ENCODE measurements at regions not wholly inside any gene's neighbourhood (a gene's known extent, or its start where the extent isn't known, plus 50 kb on each side); places are given as distances from the start of the nearest gene placed in this dataset.
"Not testable (repeated sequence)": the region's sequence is repeated elsewhere in the genome, so short reads cannot be mapped to it uniquely, and the experiment has no call there.

DNA sequence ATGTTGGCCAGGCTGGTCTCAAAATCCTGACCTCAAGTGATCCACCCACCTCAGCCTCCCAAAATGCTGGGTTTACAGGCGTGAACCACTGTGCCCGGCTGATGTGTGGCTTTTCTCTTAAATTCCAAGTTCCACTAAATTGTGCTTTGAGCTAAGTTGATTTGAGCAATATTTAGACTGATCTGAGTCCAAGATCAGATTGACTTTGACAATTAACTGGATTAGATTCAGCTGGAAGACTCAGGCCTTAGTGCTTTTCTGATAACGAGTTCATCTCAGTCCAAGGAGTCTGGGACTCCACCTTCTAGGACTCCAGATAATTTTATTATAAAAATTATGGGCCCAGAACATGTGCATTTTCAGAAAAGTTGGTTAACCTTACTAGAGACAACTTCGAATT is 94.4 kb upstream of the FAM174B start:
- DNase-seq = no peak
- ATAC-seq = no peak
- intact Hi-C loops (cut with DNase I) = no loop called here

DNA sequence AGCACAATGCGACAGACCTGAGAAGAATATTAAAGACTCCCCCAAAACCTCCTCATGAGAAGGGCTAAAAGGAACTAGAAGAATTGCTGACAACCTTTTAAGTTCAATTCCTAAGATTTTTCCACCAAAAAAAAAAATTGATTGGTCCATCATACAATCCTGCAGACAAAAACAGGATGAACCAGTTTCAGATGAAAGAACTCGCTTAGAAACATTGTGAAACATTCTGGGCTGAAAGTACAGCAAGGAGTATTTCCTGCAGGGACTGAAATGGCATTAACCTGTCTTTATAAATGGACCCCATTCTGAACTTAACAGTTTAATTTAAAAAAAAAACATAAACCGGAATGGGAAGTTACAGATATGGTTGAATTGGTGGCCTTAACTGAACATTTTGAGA is 96.0 kb upstream of the FAM174B start:
- no peak for ATAC-seq
- DNase-seq = no peak
- intact Hi-C loops (cut with DNase I) = no loop called here

DNA sequence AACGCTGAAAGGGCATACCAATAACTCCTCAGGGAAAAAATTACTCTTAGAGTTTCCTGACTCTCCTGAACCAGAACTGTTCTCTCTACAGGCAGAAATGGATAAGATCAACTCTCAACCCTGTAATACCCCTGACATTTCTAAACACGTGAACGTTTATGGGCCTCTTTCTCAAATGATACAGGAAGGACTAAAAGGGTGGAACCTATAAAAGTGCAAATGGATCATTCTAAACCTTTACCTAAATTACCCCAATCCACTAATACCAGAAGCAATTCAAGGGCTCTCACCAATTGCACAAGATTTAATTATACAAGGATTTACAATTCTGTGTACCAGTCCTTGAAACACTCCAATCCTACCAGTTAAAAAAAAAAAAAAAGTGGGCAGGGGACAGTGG is 98.0 kb upstream of the FAM174B start:
- ATAC-seq (no peak), DNase-seq (no peak)
- intact Hi-C loops (cut with DNase I) = no loop called here

DNA sequence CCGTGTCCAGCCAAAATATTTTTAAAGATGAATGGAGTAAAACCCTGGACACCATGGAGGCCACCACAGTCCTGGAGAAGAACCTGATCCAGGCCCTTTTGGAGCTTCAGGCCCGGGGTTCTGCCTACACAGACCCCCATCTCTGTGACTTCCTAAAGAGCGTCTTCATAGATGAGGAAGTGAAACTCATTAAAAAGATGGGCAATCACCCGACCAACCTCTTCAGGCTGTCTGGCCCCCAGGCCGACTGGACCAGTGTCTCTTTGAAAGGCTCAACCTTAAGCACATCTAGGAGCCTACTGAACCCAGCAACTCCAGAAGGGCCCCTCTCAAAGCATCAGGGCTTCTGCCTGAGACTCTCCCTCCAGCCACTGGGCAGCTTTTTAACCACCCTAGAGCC is 107.9 kb upstream of the FAM174B start:
- ATAC-seq = no peak
- no peak for DNase-seq
- intact Hi-C loops (cut with DNase I) = no loop called here

DNA sequence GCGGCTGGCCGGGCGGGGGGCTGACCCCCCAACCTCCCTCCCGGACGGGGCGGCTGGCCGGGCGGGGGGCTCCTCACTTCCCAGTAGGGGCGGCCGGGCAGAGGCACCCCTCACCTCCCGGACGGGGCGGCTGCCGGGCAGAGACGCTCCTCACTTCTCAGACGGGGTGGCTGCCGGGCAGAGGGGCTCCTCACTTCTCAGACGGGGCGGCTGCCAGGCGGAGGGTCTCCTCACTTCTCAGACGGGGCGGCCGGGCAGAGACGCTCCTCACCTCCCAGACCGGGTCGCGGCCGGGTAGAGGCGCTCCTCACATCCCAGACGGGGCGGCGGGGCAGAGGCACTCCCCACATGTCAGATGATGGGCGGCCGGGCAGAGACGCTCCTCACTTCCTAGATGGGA is 112.6 kb upstream of the FAM174B start:
- ATAC-seq; intact Hi-C loops (cut with DNase I); DNase-seq: not testable (repeated sequence)

DNA sequence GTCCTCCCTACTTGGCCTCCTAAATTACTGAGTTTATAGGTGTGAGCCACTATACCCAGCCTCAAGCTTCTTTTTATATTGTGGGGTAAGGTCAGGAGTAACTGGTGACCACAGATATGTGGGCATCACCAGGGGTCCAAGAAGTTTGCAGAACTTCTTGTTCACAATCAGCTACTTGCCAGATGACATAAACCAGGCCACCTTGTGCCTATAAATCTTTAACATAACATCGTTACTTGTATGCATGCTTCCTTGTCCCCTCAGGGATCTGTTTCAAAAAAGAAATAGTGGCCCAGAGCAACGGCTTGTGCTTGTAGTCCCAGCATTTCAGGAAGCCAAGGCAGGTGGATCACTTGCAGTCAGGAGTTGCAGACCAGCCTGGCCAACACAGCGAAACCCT is 115.1 kb upstream of the FAM174B start:
- ATAC-seq (no peak), DNase-seq (no peak)
- intact Hi-C loops (cut with DNase I) = no loop called here

DNA sequence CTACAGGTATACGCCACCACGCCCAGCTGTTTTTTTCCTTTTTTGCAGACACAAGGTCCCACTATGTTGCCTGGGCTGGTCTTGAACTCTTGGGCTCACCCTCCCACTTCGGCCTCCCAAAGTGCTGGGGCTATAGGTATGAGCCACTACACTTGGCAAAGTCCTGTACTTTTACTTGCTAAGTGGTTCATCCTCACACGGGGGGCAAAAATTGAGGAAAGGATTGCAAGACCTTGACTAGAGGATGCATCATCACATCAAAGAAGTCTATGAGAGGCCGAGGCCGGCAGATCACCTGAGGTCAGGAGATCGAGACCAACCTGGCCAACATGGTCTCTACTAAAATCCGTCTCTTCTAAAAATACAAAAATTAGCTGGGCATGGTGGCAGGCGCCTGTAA is 116.5 kb upstream of the FAM174B start:
- intact Hi-C loops (cut with DNase I) = no loop called here
- ATAC-seq (no peak), DNase-seq (no peak)

DNA sequence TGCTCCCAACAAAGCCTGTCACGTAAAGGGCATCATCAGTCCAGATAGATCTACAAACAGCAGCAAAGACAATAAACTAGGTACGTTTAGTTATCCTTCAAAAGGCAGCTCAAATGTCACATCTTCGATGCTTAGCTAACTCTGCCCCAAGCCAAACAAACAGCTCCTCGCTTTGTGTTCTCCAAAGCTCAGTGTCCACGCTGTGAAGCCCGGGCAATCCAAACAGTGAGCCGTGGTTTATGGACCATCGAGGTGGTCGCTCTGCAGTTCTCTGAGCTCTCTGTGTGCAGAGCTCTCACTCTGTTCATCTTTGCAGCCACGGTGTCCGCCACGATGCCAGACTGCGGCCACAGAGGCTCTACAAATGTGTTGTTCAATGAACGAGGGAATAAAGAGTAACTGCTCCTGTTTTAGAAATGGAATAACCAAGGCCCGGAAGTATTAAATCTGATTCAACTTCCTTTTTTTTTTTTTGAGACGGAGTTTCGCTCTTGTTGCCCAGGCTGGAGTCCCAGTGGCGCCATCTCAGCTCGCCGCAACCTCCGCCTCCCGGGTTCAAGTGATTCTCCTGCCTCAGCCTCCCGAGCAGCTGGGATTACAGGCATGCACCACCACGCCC is 117.2 kb upstream of the FAM174B start:
- intact Hi-C loops (cut with DNase I) = no loop called here
- ATAC-seq = no peak
- DNase-seq = no peak

DNA sequence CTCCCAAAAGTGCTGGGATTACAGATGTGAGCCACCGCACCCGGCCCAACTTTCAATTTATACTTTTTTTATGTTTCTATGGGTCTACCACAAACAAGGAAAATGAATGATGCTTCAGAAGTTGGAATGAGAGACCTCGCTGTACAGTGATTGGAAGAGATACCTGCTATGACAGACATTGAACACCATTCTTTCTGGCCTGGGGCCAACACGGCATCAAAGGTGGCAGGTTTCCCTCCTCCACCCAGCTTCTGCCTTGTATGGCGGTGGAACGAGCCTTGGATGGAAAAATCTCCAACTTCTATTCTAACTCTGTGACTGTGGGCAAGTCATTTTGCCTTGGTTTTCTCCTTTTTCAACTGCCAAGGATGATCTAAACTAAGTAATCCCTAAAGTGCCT is 117.8 kb upstream of the FAM174B start:
- no peak for DNase-seq
- no peak for ATAC-seq
- intact Hi-C loops (cut with DNase I) = no loop called here

DNA sequence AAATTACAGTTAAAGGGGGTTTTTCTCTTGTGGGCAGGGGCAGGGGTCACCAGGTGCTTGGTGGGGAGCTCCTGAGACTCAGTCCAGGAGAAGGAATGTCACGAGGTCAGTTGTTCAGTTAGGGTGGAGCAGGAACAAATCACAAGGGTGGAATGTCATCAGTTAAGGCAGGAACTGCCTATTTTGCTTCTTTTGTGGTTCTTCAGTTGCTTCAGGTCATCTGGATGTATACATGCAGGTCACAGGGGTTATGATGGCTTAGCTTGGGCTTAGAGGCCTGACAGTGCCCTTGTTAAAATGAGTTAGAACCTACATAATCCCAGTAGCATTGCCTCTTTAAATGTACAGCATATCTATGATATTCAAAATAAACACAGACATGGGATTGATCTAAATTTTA is 120.2 kb upstream of the CHD2 start:
- intact Hi-C loops (cut with DNase I) = no loop called here
- DNase-seq (no peak), ATAC-seq (no peak)

DNA sequence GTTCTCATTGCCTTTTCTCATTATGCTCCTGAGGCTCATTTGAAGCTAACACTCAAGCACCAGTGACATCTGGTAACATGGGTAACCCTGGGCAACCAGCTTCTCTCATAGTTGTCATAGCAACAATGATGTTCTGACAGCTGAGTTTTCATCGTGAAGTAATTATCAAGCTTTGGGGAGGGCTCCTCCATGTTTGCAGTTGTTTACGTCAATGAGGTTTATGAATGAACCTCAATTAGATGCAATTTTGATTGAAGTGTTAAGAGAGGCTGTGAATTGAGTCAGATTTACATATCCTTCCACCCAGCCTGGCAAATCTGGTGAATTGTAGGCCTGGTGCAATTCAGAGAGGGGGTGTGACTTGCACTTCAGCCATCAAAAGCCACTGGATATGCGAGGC is 119.3 kb upstream of the CHD2 start:
- intact Hi-C loops (cut with DNase I) = no loop called here
- DNase-seq (no peak), ATAC-seq (no peak)

DNA sequence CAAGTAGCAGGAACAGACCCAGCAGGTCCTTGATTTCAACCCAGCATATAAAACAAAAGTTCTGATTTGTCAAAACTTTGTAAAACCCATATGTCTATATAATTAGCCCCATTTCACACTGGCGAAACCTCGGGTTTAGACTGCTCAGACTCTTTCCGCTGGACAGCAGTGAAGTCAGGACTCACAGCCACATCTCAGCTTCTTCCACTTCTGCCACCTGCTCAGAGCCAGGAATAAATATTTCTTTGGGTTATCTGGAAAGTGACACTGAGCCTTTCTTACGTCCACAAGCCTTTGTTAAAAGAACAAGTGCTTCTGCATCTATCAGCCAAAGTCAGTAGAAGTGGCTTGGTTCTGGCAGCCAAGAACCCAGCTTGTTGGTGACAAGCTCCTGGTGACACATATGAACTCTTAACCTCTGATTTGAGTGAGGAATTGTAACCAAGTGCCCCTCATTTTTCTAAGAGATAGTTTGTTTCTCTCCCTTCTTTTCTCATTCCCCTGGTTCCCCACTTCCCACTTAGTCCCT is 118.1 kb upstream of the CHD2 start:
- ATAC-seq (peak in 1 of 2 donors; percentile 47), DNase-seq (no peak)
- intact Hi-C loops (cut with DNase I) = no loop called here

DNA sequence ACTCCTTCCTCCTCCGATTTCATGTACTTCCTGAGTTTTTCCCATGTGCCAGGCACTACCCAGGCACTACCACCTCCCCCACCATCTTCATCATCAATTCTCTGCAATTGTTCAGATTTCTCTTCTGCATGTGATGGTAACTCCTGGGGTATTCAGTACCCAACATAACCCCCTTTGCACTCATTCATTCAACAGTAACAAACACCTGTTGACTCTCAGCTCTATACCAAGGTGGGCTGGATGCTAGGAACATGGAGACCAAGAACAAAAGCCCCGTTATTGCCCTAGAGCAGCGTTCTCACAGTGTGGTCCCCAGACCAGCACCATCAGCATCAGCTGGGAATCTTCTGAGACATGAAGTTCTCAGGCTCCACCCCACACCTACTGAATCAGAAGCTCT is 113.0 kb upstream of the CHD2 start:
- intact Hi-C loops (cut with DNase I) = no loop called here
- ATAC-seq (no peak), DNase-seq (no peak)

DNA sequence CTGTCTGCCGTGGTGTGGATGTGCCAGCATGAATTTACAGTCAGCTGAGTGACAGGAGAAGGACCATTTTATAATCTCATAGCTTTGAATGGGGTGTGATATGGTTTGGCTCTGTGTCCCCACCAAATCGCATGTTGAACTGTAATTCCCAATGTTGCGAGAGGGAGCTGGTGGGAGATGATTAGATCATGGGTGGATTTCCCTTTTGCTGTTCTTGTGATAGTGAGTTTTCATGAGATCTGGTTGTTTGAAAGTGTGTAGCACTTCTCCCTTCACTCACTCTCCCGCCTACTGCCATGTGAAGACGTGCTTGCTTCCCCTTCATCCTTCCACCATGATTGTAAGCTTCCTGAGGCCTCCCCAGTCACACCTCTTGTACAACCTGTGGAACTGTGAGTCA is 111.9 kb upstream of the CHD2 start:
- DNase-seq (no peak), ATAC-seq (no peak)
- intact Hi-C loops (cut with DNase I) = no loop called here

DNA sequence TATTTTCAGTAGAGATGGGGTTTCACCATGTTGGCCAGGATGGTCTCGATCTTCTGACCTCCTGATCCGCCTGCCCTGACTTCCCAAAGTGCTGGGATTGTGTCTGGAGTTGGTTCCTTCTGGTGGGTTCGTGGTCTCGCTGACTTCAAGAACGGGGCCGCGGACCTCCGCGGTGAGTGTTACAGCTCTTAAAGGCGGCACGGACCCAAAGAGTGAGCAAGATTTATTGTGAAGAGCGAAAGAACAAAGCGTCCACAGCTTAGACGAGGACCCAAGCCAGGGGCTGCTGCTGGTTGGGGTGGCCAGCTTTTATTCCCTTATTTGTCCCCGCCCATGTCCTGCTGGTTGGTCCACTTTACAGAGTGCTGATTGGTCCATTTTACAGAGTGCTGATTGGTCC is 111.3 kb upstream of the CHD2 start:
- intact Hi-C loops (cut with DNase I); DNase-seq; ATAC-seq: not testable (repeated sequence)

DNA sequence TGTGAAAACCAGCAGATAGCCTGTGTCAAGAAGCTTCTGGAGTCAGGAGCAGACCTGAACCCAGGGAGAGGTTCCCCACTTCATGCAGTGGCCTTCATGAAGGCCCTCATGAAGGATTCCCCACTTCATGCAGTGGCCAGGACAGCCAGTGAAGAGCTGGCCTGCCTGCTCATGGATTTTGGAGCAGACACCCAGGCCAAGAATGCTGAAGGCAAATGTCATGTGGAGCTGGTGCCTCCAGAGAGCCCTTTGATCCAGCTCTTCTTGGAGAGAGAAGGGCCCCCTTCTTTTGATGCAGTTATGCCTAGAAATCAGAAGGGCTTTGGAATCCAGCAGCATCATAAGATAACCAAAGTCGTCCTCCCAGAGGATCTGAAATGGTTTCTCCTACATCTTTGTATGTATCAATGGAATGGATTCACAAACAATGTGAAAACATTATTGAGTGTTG is 103.9 kb upstream of the CHD2 start:
- intact Hi-C loops (cut with DNase I) = loop anchor here (10.0 kb wide), 3 partner anchors 189 to 1329 kb away; no protein-coding TSS in a partner anchor
- DNase-seq (no peak), ATAC-seq (no peak)

DNA sequence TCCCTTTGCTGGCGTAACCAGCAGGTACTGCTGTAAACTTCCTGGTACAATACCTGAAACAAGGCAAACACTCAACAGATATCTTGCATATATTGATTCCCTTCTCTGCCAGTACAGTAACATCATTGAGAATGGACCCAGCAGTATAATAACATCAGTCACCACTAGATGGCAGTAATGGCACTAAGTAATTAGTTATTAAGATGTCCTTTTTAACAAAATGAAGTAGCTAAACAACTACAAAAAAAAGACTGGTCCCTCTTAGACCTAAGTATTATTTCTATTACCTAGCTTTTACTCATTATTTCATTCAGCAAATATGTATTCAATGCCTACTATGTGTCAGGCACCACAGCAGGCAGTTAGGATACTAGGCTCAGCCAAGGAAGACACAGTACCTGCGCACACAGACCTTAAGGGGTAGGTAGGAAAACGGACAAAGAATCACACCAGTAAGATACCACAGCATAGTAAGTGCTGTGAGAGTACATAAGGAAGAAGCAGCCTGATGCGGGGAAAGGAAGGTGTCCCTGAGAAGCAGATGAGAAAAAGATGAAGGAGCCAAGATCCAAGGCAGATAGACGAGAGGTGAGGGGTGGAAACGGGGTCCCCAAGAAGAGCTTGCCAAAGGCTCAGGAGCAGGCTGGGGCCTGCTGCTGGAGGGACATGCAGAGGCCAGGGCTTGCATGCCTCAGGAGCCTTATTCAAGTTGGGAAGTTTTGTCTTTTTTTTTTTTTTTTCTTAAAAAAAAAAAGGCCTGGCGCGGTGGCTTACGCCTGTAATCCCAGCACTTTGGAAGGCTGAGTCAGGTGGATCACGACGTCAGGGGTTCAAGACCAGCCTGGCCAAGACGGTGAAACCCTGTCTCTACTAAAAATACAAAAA is 102.7 kb upstream of the CHD2 start:
- DNase-seq = no peak
- intact Hi-C loops (cut with DNase I) = loop anchor here (10.0 kb wide), 3 partner anchors 187 to 1327 kb away; no protein-coding TSS in a partner anchor
- ATAC-seq = peak; percentile 46 to 78

DNA sequence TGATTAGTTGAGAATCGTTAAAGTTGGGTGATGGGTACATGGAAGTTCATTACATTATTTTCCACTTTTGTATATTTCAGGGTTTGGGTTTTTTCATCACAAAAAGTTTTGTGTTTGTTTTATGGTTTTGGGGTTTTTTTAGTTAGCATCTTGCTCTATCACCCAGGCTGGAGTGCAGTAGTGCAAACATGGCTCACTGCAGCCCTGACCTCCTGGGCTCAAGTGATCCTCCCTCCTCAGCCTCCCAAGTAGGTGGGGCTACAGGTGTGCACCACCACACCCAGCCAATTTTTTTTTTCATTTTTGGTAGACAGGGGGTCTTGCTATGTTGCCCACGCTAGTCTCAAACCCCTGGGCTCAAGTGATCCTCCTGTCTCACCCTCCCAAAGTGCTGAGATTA is 100.1 kb upstream of the CHD2 start:
- DNase-seq = no peak
- intact Hi-C loops (cut with DNase I) = no loop called here
- no peak for ATAC-seq

DNA sequence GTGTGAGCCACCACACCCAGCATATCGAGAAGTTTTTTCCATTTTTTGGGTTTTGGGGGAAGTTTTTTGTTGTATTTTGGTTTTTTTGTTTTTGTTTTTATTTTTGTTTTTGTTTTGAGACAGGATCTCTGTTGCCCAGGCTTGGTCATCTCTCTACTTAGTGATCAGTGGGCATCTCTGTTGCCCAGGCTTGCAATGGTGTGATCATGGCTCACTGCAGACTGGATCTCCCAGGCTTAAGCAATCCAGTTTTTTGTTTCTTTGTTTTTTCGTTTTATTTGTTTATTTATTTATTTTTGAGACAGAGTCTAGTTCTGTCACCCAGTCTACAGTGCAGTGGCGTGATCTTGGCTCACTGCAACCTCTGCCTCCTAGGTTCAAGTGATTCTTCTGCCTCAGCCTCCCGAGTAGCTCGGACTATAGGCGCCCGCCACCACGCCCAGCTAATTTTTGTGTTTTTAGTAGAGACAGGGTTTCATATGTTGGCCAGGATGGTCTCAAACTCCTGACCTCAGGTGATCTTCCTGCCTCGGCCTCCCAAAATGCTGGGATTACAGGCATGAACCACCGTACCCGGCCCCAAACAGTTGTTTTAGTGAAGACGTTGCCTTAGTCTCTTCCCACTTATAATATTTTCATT is 99.6 kb upstream of the CHD2 start:
- intact Hi-C loops (cut with DNase I); DNase-seq; ATAC-seq: not testable (repeated sequence)
